SU-DHL-6 (cell line): ENCODE measurements at regions not wholly inside any gene's neighbourhood (a gene's known extent, or its start where the extent isn't known, plus 50 kb on each side); places are given as distances from the start of the nearest gene placed in this dataset.

Source experiments
- CTCF ChIP-seq: fragments of 200-600 bp; sonication (generic); IDR thresholded peaks from one replicate; pipeline ENCODE4 v1.5.1; 2017; ENCODE audit warnings: antibody characterized with exemption, mild to moderate bottlenecking, low read length, moderate library complexity; ENCODE audit not compliant: insufficient read depth, poor library complexity, severe bottlenecking
- EZH2phosphoT487 ChIP-seq: fragments of 200-600 bp; sonication (generic), shearing (Covaris generic); conservative IDR thresholded peaks from 2 replicates; pipeline ENCODE4 v1.6.1; 2018; ENCODE audit warnings: mild to moderate bottlenecking, antibody characterized with exemption, low read length, moderate library complexity, mixed read lengths

GRCh38 chr21:43305336-43305665 lies 121.6 kb downstream of the SIK1 start:
- TF ChIP-seq CTCF: no peak
- no peak for TF ChIP-seq EZH2phosphoT487
